OCI-LY3 (cell line): ENCODE measurements at regions not wholly inside any gene's neighbourhood (a gene's known extent, or its start where the extent isn't known, plus 50 kb on each side); places are given as distances from the start of the nearest gene placed in this dataset.

ENCODE experiments used
- H2AFZ ChIP-seq: fragments of 200-600, 300-600 bp; shearing (Covaris generic); 2 replicates; pipeline ENCODE4 v1.6.0; 2014; ENCODE audit warnings: antibody characterized with exemption, low read depth, low read length
- H3K27ac ChIP-seq: fragments of 200-600, 300-600 bp; sonication (generic); 2 replicates; pipeline ENCODE4 v1.5.1; 2014; ENCODE audit warnings: mild to moderate bottlenecking, low read length, moderate library complexity, mixed read lengths
- H3K27me3 ChIP-seq: fragments of 200-600, 300-600 bp; sonication (generic); 2 replicates; pipeline ENCODE4 v1.6.1; 2014; ENCODE audit warnings: low read depth, low read length, mixed read lengths
- H3K36me3 ChIP-seq: fragments of 200-600, 300-600 bp; sonication (generic); replicated peaks from 2 replicates; pipeline ENCODE3; 2014; ENCODE audit warnings: low read depth, low read length, mixed read lengths
- H3K4me1 ChIP-seq: fragments of 300-600, 200-600 bp; sonication (generic); 2 replicates; pipeline ENCODE4 v1.6.1; 2014; ENCODE audit warnings: low read length, mixed read lengths
- H3K4me2 ChIP-seq: fragments of 200-600, 300-600 bp; sonication (generic); 2 replicates; pipeline ENCODE4 v1.6.1; 2014; ENCODE audit warnings: low read length, mixed read lengths
- H3K4me3 ChIP-seq: fragments of 300-600, 200-600 bp; sonication (generic); 2 replicates; pipeline ENCODE4 v1.5.1; 2014; ENCODE audit warnings: antibody characterized with exemption, mild to moderate bottlenecking, low read length, moderate library complexity
- H3K79me2 ChIP-seq: fragments of 300-600, 200-600 bp; shearing (Covaris generic); 2 replicates; pipeline ENCODE4 v1.6.1; 2014; ENCODE audit warnings: mild to moderate bottlenecking, low read length, mixed read lengths
- H3K9ac ChIP-seq: fragments of 300-600, 200-600 bp; shearing (Covaris generic); 2 replicates; pipeline ENCODE4 v1.6.0; 2014; ENCODE audit warnings: mild to moderate bottlenecking, low read length, moderate library complexity
- H3K9me3 ChIP-seq: fragments of 200-600, 300-600 bp; shearing (Covaris generic); 2 replicates; pipeline ENCODE4 v1.6.1; 2014; ENCODE audit warnings: low read length, mixed read lengths; ENCODE audit not compliant: insufficient read depth
- H4K20me1 ChIP-seq: fragments of 200-600, 300-600 bp; sonication (generic); 2 replicates; pipeline ENCODE4 v1.6.1; 2016; ENCODE audit warnings: low read length, mixed read lengths; ENCODE audit not compliant: insufficient read depth
- EZH2phosphoT487 ChIP-seq: fragments of 200-600 bp; shearing (Covaris generic); IDR thresholded peaks from 2 replicates; pipeline ENCODE4 v1.6.1; 2018; ENCODE audit warnings: antibody characterized with exemption, mixed run types, low read depth
- TF ChIP-seq, protein P1 (sequence below): fragments of 200-600, 300-600 bp; sonication (generic); IDR thresholded peaks from 2 replicates; pipeline ENCODE4 v1.5.1; 2014; ENCODE audit warnings: antibody characterized with exemption, low read length, low read depth

DNA sequence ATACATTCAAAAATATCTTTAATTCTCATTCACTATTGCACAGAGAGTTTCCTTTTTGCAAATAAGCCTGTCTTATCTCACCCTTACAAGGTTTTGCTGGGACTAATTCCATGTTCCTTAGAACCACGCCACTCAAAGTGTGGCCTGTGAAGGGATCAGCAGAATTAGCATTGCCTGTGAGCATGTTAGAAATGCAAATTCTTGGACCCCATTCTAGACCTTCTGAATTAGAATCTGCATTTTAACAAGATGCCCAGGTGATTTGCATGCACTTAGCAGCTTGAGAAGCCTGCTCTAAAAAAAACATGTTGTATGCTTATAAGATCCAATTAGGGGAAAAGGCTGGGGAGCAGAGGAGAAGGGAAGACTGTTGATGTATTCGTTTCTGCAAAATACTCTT lies 460.0 kb downstream of the NTRK2 start:
- Histone ChIP-seq H3K9me3 (no peaks in the 10 kb centered on the region), H3K4me1 (peaks cover 17% of the 10 kb centered on the region), H3K27me3 (no peaks in the 10 kb centered on the region), H3K4me3 (no peak overlapping the region), H3K79me2 (no peaks in the 10 kb centered on the region), H3K27ac (no peak overlapping the region), H2AFZ (no peak overlapping the region), H3K36me3 (peaks cover under 1% of the 10 kb centered on the region), H3K9ac (no peak overlapping the region), H3K4me2 (no peak overlapping the region), H4K20me1 (no peaks in the 10 kb centered on the region)
- TF ChIP-seq EZH2phosphoT487, result no peak
- TF ChIP-seq, protein P1, sequence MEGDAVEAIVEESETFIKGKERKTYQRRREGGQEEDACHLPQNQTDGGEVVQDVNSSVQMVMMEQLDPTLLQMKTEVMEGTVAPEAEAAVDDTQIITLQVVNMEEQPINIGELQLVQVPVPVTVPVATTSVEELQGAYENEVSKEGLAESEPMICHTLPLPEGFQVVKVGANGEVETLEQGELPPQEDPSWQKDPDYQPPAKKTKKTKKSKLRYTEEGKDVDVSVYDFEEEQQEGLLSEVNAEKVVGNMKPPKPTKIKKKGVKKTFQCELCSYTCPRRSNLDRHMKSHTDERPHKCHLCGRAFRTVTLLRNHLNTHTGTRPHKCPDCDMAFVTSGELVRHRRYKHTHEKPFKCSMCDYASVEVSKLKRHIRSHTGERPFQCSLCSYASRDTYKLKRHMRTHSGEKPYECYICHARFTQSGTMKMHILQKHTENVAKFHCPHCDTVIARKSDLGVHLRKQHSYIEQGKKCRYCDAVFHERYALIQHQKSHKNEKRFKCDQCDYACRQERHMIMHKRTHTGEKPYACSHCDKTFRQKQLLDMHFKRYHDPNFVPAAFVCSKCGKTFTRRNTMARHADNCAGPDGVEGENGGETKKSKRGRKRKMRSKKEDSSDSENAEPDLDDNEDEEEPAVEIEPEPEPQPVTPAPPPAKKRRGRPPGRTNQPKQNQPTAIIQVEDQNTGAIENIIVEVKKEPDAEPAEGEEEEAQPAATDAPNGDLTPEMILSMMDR, result no peak

- no peaks in the 10 kb centered on the region for H3K9me3 ChIP-seq
- H3K9ac ChIP-seq, result no peak overlapping the region
- H3K4me2 ChIP-seq, result no peak overlapping the region
- no peak overlapping the region for H3K4me3 ChIP-seq
- peaks cover 15% of the 10 kb centered on the region for H3K4me1 ChIP-seq
- no peaks in the 10 kb centered on the region for H3K36me3 ChIP-seq
- TF ChIP-seq, protein P1, result no peak
- no peak for TF ChIP-seq EZH2phosphoT487
- no peaks in the 10 kb centered on the region for H4K20me1 ChIP-seq
- no peaks in the 10 kb centered on the region for H3K79me2 ChIP-seq
- H3K27me3 ChIP-seq, result no peaks in the 10 kb centered on the region
- no peak overlapping the region for H2AFZ ChIP-seq
- no peak overlapping the region for H3K27ac ChIP-seq
These were observed 449.6 kb downstream of the NTRK2 start for GRCh38 chr9:85118990-85119755.

DNA sequence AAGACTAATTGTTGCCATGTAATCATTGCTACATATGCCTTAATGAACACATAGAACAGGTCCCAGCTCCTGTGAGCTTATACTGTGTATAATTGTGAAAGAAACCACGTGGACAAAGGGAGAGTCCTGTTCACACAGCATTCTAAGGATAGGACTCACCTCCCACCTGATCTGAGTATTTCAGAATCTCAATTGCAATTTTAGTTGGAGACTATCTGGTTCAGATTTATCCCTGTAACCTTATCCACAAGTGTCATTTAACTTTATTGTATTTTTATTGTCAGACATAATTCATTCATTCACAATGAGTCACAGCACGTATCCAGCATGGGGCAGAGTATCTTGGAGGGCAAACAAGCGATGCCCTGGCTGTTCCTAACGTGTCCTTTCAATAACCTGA lies 448.3 kb downstream of the NTRK2 start:
- no peaks in the 10 kb centered on the region for H3K9me3 ChIP-seq
- H4K20me1 ChIP-seq, result no peaks in the 10 kb centered on the region
- no peak overlapping the region; the same call in 1 of the 2 replicates for H2AFZ ChIP-seq
- H3K36me3 ChIP-seq, result no peaks in the 10 kb centered on the region
- no peaks in the 10 kb centered on the region for H3K79me2 ChIP-seq
- H3K27me3 ChIP-seq, result no peaks in the 10 kb centered on the region
- no peak overlapping the region for H3K9ac ChIP-seq
- no peak overlapping the region for H3K4me2 ChIP-seq
- peaks cover 20% of the 10 kb centered on the region for H3K4me1 ChIP-seq
- no peak for TF ChIP-seq EZH2phosphoT487
- TF ChIP-seq, protein P1, result no peak
- H3K27ac ChIP-seq, result no peak overlapping the region
- no peak overlapping the region for H3K4me3 ChIP-seq

DNA sequence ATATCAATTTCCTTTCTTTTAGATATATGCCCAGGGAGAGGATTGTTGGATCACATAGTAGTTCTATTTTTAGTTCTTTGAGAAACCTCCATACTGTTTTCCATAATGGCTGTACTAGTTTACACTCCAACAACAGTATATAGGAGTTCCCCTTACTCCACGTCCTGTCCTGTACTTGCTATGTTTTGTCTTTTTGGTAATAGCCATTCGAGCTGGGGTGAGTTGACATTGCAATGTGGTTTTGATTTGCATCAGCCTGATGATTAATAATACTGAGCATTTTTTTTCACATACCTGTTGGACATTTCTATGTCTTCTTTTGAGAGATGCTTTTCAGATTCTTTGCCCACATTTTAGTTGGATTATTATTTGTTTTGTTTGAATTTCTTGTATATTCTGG lies 445.9 kb downstream of the NTRK2 start:
- H3K4me3 ChIP-seq, result no peak overlapping the region
- TF ChIP-seq, protein P1, result no peak
- no peak for TF ChIP-seq EZH2phosphoT487
- no peaks in the 10 kb centered on the region for H3K27me3 ChIP-seq
- no peak overlapping the region for H3K27ac ChIP-seq
- H4K20me1 ChIP-seq, result no peaks in the 10 kb centered on the region
- no peaks in the 10 kb centered on the region for H3K36me3 ChIP-seq
- no peak overlapping the region for H2AFZ ChIP-seq
- no peaks in the 10 kb centered on the region for H3K9me3 ChIP-seq
- no peaks in the 10 kb centered on the region for H3K79me2 ChIP-seq
- H3K4me1 ChIP-seq, result peaks cover 20% of the 10 kb centered on the region
- no peak overlapping the region for H3K9ac ChIP-seq
- H3K4me2 ChIP-seq, result no peak overlapping the region
